HCT116 (cell line): ENCODE measurements at regions not wholly inside any gene's neighbourhood (a gene's known extent, or its start where the extent isn't known, plus 50 kb on each side); places are given as distances from the start of the nearest gene placed in this dataset.

Experiments
- ATAC-seq: fragments of 200-7000 bp; cut with Tn5 transposase; 2 replicates; pipeline ENCODE4 v1.9.1; 2020; ENCODE audit warnings: mild to moderate bottlenecking, moderate library complexity
- BruUV-seq: library from RNA; stranded (reverse); fragments of 400-500 nt; replicated peaks from 2 replicates; lab custom pipeline; 2021; lab: Mats Ljungman, UMichigan
- CTCF ChIA-PET: fragments of 300-600 bp; sonication (Branson Sonifier 250); formaldehyde crosslinking; loops from one replicate; lab custom pipeline; 2021; ENCODE audit warnings: antibody characterized with exemption; lab: Charles Lee
- POLR2A ChIA-PET: fragments of 300-600, 350-600 bp; sonication (Branson Sonifier 250); formaldehyde crosslinking; loops from one replicate; lab custom pipeline; 2021; ENCODE audit warnings: antibody characterized with exemption; lab: Charles Lee
- RAD21 ChIA-PET, 2 experiments: fragments of 300-600 bp; sonication (Branson Sonifier 250); formaldehyde crosslinking; loops; one replicate each; lab custom pipeline; 2023; ENCODE audit warnings: low total read pairs in 2 of 2; ENCODE audit not compliant: uncharacterized antibody in 2 of 2, unreplicated experiment in 2 of 2, low non-redundant PET in 1 of 2; lab: Charles Lee
- DNase-seq: peaks from one replicate; pipeline ENCODE4 v3.0.0-alpha.2; 2010; ENCODE audit warnings: low read depth, low spot score
- H2AFZ ChIP-seq: fragments of 200-600 bp; shearing (Covaris generic), sonication (generic); 2 replicates; pipeline ENCODE4 v1.6.1; 2017; ENCODE audit warnings: low read depth, mixed run types, mixed read lengths, antibody characterized with exemption, low read length; ENCODE audit not compliant: poor library complexity, severe bottlenecking
- H3K27ac ChIP-seq: 2 replicates; pipeline ENCODE4 v1.5.1; 2012; ENCODE audit warnings: low read depth, low read length
- H3K27me3 ChIP-seq: fragments of 200-600 bp; sonication (generic); 2 replicates; pipeline ENCODE4 v1.6.1; 2016; ENCODE audit warnings: mixed run types, low read length, mixed read lengths; ENCODE audit not compliant: insufficient read depth
- H3K36me3 ChIP-seq, 2 experiments: fragments of 200-500 bp in 1 of 2; fragments of 200-600 bp in 1 of 2; sonication (Bioruptor generic) in 1 of 2; sonication (generic) in 1 of 2; 2 replicates each; pipeline versions ENCODE4 v1.5.1 to v1.6.1; 2014 to 2016; ENCODE audit warnings: low read length in 2 of 2, inconsistent platforms in 1 of 2, mixed read lengths in 1 of 2, mixed run types in 1 of 2; ENCODE audit not compliant: insufficient read depth in 2 of 2, control insufficient read depth in 1 of 2
- H3K4me1 ChIP-seq, 2 experiments: fragments of 200-600 bp in 1 of 2; sonication (generic) in 1 of 2; 2 replicates each; pipeline versions ENCODE4 v1.5.1 to v1.6.1; 2012 to 2017; ENCODE audit warnings: low read length in 2 of 2, inconsistent platforms in 1 of 2, mild to moderate bottlenecking in 1 of 2, mixed read lengths in 1 of 2, mixed run types in 1 of 2, moderate library complexity in 1 of 2; ENCODE audit not compliant: insufficient read depth in 2 of 2, control insufficient read depth in 1 of 2
- H3K4me2 ChIP-seq: fragments of 200-600 bp; sonication (generic); 2 replicates; pipeline ENCODE4 v1.6.1; 2017; ENCODE audit warnings: mixed run types, low read length, mixed read lengths
- H3K4me3 ChIP-seq, 2 experiments: fragments of 200-600 bp in 1 of 2; sonication (generic) in 1 of 2; replicated peaks in 1 of 2; 2 replicates each; pipeline ENCODE4 v1.5.1; 2011 to 2016; ENCODE audit warnings: low read length in 2 of 2, control low read depth in 1 of 2, low read depth in 1 of 2, mild to moderate bottlenecking in 1 of 2, mixed read lengths in 1 of 2, mixed run types in 1 of 2
- H3K79me2 ChIP-seq: fragments of 200-600 bp; sonication (generic); 2 replicates; pipeline ENCODE4 v1.6.1; 2017; ENCODE audit warnings: mild to moderate bottlenecking, mixed run types, low read length, moderate library complexity, mixed read lengths; ENCODE audit not compliant: insufficient read depth
- H3K9ac ChIP-seq: fragments of 200-600 bp; sonication (generic); 2 replicates; pipeline ENCODE4 v1.6.1; 2016; ENCODE audit warnings: low read length, mixed read lengths
- H3K9me2 ChIP-seq: fragments of 200-600 bp; sonication (generic), shearing (Covaris generic); 2 replicates; pipeline ENCODE4 v1.6.1; 2017; ENCODE audit warnings: mixed run types, mild to moderate bottlenecking, moderate library complexity; ENCODE audit not compliant: insufficient read depth
- H3K9me3 ChIP-seq, 2 experiments: fragments of 200-500 bp in 1 of 2; fragments of 200-600 bp in 1 of 2; sonication (Bioruptor generic) in 1 of 2; sonication (generic) in 1 of 2; 2 replicates each; pipeline ENCODE4 v1.6.1; 2014 to 2017; ENCODE audit warnings: low read length in 2 of 2, mixed read lengths in 2 of 2, inconsistent platforms in 1 of 2, low read depth in 1 of 2, mild to moderate bottlenecking in 1 of 2, mixed run types in 1 of 2, moderate library complexity in 1 of 2; ENCODE audit not compliant: control insufficient read depth in 1 of 2, insufficient read depth in 1 of 2
- H4K20me1 ChIP-seq: fragments of 200-600 bp; sonication (generic), shearing (Covaris generic); 2 replicates; pipeline ENCODE4 v1.6.1; 2017; ENCODE audit warnings: mixed run types, mild to moderate bottlenecking, moderate library complexity; ENCODE audit not compliant: insufficient read depth
- CBX3 ChIP-seq: IDR thresholded peaks from 2 replicates; pipeline ENCODE4 v1.6.1; 2012; ENCODE audit warnings: low read depth
- CEBPB ChIP-seq: IDR thresholded peaks from 2 replicates; pipeline ENCODE4 v1.6.1; 2012; ENCODE audit warnings: low read depth
- CTCF ChIP-seq, 3 experiments: fragments of 200-600 bp in 1 of 3; sonication (generic) in 1 of 3; IDR thresholded peaks in 2 of 3; conservative IDR thresholded peaks in 1 of 3; 2 replicates each; pipeline ENCODE4 v1.5.1; 2012 to 2017; ENCODE audit warnings: low read depth in 2 of 3, low read length in 2 of 3, antibody characterized with exemption in 1 of 3, borderline replicate concordance in 1 of 3, control low read depth in 1 of 3, mild to moderate bottlenecking in 1 of 3, mixed read lengths in 1 of 3, mixed run types in 1 of 3, moderate library complexity in 1 of 3; ENCODE audit not compliant: insufficient read depth in 1 of 3
- EZH2 ChIP-seq: fragments of 200-600 bp; sonication (generic); IDR thresholded peaks from 2 replicates; pipeline ENCODE4 v1.6.1; 2017; ENCODE audit warnings: antibody characterized with exemption, mixed run types
- MAX ChIP-seq: IDR thresholded peaks from 2 replicates; pipeline ENCODE4 v1.6.1; 2012
- POLR2AphosphoS5 ChIP-seq: IDR thresholded peaks from 2 replicates; pipeline ENCODE4 v1.6.1; 2011; ENCODE audit warnings: mild to moderate bottlenecking, low read depth, low read length, moderate library complexity
- RAD21 ChIP-seq: IDR thresholded peaks from 2 replicates; pipeline ENCODE4 v1.6.1; 2012; ENCODE audit warnings: low read depth, mild to moderate bottlenecking
- REST ChIP-seq: IDR thresholded peaks from 2 replicates; pipeline ENCODE4 v1.6.1; 2012; ENCODE audit warnings: low read depth
- SIN3A ChIP-seq: IDR thresholded peaks from 2 replicates; pipeline ENCODE4 v1.6.1; 2012; ENCODE audit warnings: low read depth
- SRF ChIP-seq: IDR thresholded peaks from 2 replicates; pipeline ENCODE4 v1.6.1; 2012; ENCODE audit warnings: low read depth
- ZFX ChIP-seq: fragments of 450-650 bp; IDR thresholded peaks from 2 replicates; pipeline ENCODE4 v1.6.1; 2017
- intact Hi-C: fragments of 100-400 bp; cut with micrococcal nuclease; formaldehyde crosslinking; loops from 2 replicates; pipeline ENCODE4 v1.10.0; 2022

GRCh38 chr12:69065775-69066174 lies 132.8 kb upstream of the CPM start:
- peaks cover 14 to 69% of the 10 kb centered on the region in 2 experiments for H3K4me1 ChIP-seq
- no TSS peak for BruUV-seq
- H3K27ac ChIP-seq = no peak overlapping the region
- intact Hi-C loops = no loop called here
- H3K4me2 ChIP-seq = peak overlapping the region; percentile 60; the same call in 1 of the 2 replicates
- H3K79me2 ChIP-seq = no peaks in the 10 kb centered on the region
- CTCF ChIA-PET = no interaction called here
- no peaks in the 10 kb centered on the region for H3K36me3 ChIP-seq
- H4K20me1 ChIP-seq = no peaks in the 10 kb centered on the region
- peak overlapping the region; percentile 22 for H2AFZ ChIP-seq
- H3K9me3 ChIP-seq = no peaks in the 10 kb centered on the region
- no peak overlapping the region for H3K9ac ChIP-seq
- POLR2A ChIA-PET = no interaction called here
- H3K27me3 ChIP-seq = no peaks in the 10 kb centered on the region
- no peak for DNase-seq
- RAD21 ChIA-PET = no interaction called here
- no peak for ATAC-seq
- TF ChIP-seq CEBPB (0 out of 2 replicates have a peak, but pooled peaks have one; percentile 14), EZH2 (no peak), ZFX (no peak), CBX3 (no peak), SRF (no peak), RAD21 (no peak), MAX (peak; percentile 15; the same call in 1 of the 2 replicates), POLR2AphosphoS5 (no peak)
- H3K9me2 ChIP-seq = no peaks in the 10 kb centered on the region
- no peak overlapping the region for H3K4me3 ChIP-seq

- ChIA-PET POLR2A (no interaction called here), CTCF (no interaction called here), RAD21 (no interaction called here)
- ATAC-seq = no peak
- H3K36me3 ChIP-seq = no peaks in the 10 kb centered on the region
- H3K9me3 ChIP-seq = no peaks in the 10 kb centered on the region
- H3K4me2 ChIP-seq = peak overlapping the region; percentile 60
- no peak for DNase-seq
- peaks cover 14 to 64% of the 10 kb centered on the region in 2 experiments for H3K4me1 ChIP-seq
- peak overlapping the region; percentile 37 for H2AFZ ChIP-seq
- TF ChIP-seq CEBPB (peak; percentile 74), SRF (no peak), CTCF (IDR thresholded peaks at IDR 0.05 in 2 of 3, conservative IDR thresholded peaks at IDR 0.05 in 1 of 3; ENCODE audit: borderline replicate concordance in 1 of 3, insufficient read depth in 1 of 3, low read depth in 2 of 3, low read length in 2 of 3) (peak in 1 of 3 experiments; percentile 2; a peak in 1 of 6 replicates), SIN3A (no peak), REST (no peak), CBX3 (no peak), RAD21 (peak; percentile 40; the same call in 1 of the 2 replicates)
- TF ChIP-seq, all 23 proteins: peak for 3
- no peaks in the 10 kb centered on the region for H4K20me1 ChIP-seq
- H3K9ac ChIP-seq = no peak overlapping the region
- intact Hi-C loops = no loop called here
- no TSS peak for BruUV-seq
- H3K27me3 ChIP-seq = no peaks in the 10 kb centered on the region
- H3K4me3 ChIP-seq = no peak overlapping the region
- H3K27ac ChIP-seq = no peak overlapping the region
- no peaks in the 10 kb centered on the region for H3K9me2 ChIP-seq
- no peaks in the 10 kb centered on the region for H3K79me2 ChIP-seq
Observed at GRCh38 chr12:69066492-69067373, 133.8 kb upstream of the CPM start.
